HEK293 (cell line): ENCODE measurements at regions not wholly inside any gene's neighbourhood (a gene's known extent, or its start where the extent isn't known, plus 50 kb on each side); places are given as distances from the start of the nearest gene placed in this dataset.

Experiments used
- CTCF ChIA-PET: fragments of 350-600 bp; formaldehyde crosslinking; extraction: SDS; loops from one replicate; lab custom pipeline; 2021; ENCODE audit warnings: antibody characterized with exemption; lab: Yijun Ruan, JAX
- POLR2A ChIA-PET: fragments of 300-600 bp; formaldehyde crosslinking; extraction: SDS; loops from one replicate; lab custom pipeline; 2020; ENCODE audit warnings: antibody characterized with exemption, inconsistent platforms; lab: Yijun Ruan, JAX
- H3K27ac ChIP-seq: fragments of 200-500 bp; sonication (Bioruptor generic); 2 replicates; pipeline ENCODE4 v1.5.1; 2014; ENCODE audit warnings: low read depth, low read length, control low read depth, inconsistent platforms; ENCODE audit errors: extremely low read depth
- H3K36me3 ChIP-seq, 2 experiments: fragments of 200-500 bp in 1 of 2; sonication (Bioruptor generic) in 1 of 2; 1 replicate in 1 of 2; 2 replicates in 1 of 2; pipeline ENCODE4 v1.5.1; 2014 to 2017; ENCODE audit warnings: inconsistent platforms in 2 of 2, low read length in 2 of 2; ENCODE audit not compliant: control insufficient read depth in 2 of 2, insufficient read depth in 1 of 2
- H3K4me1 ChIP-seq: fragments of 200-500 bp; sonication (Bioruptor generic); 2 replicates; pipeline ENCODE4 v1.5.1; 2014; ENCODE audit warnings: mild to moderate bottlenecking, low read length, inconsistent platforms; ENCODE audit not compliant: control insufficient read depth, insufficient read depth
- H3K4me3 ChIP-seq: 2 replicates; pipeline ENCODE4 v1.5.1; 2011; ENCODE audit warnings: low read depth, mild to moderate bottlenecking, control low read depth, low read length, moderate library complexity
- H3K9me3 ChIP-seq: fragments of 200-500 bp; sonication (Bioruptor generic); 2 replicates; pipeline ENCODE4 v1.5.1; 2014; ENCODE audit warnings: low read depth, low read length, inconsistent platforms; ENCODE audit not compliant: control insufficient read depth, insufficient read depth
- BCL6B ChIP-seq: fragments of 450-650 bp; formaldehyde crosslinking; IDR thresholded peaks from 2 replicates; pipeline ENCODE4 v1.5.1; 2017; ENCODE audit warnings: missing biosample characterization, missing genetic modification characterization
- KLF1 ChIP-seq: fragments of 450-650 bp; formaldehyde crosslinking; IDR thresholded peaks from 2 replicates; pipeline ENCODE4 v1.5.1; 2016; ENCODE audit warnings: missing biosample characterization, missing genetic modification characterization
- KLF7 ChIP-seq: fragments of 450-650 bp; formaldehyde crosslinking; IDR thresholded peaks from 2 replicates; pipeline ENCODE4 v1.5.1; 2016; ENCODE audit warnings: missing biosample characterization, missing genetic modification characterization, borderline replicate concordance
- PRDM6 ChIP-seq: fragments of 450-650 bp; formaldehyde crosslinking; IDR thresholded peaks from 2 replicates; pipeline ENCODE4 v1.5.1; 2017; ENCODE audit warnings: missing biosample characterization, missing genetic modification characterization
- SCRT1 ChIP-seq: fragments of 450-650 bp; formaldehyde crosslinking; IDR thresholded peaks from 2 replicates; pipeline ENCODE4 v1.5.1; 2016; ENCODE audit warnings: missing biosample characterization, missing genetic modification characterization, borderline replicate concordance
- YY2 ChIP-seq: fragments of 450-650 bp; formaldehyde crosslinking; IDR thresholded peaks from 2 replicates; pipeline ENCODE4 v1.5.1; 2016; ENCODE audit warnings: missing biosample characterization, missing genetic modification characterization
- ZBTB1 ChIP-seq: fragments of 450-650 bp; formaldehyde crosslinking; IDR thresholded peaks from 2 replicates; pipeline ENCODE4 v1.5.1; 2016; ENCODE audit warnings: missing biosample characterization, missing genetic modification characterization
- ZBTB17 ChIP-seq: fragments of 450-650 bp; formaldehyde crosslinking; IDR thresholded peaks from 2 replicates; pipeline ENCODE4 v1.5.1; 2016; ENCODE audit warnings: missing biosample characterization, missing genetic modification characterization
- ZBTB44 ChIP-seq: fragments of 450-650 bp; IDR thresholded peaks from 2 replicates; pipeline ENCODE4 v1.5.1; 2018; ENCODE audit warnings: missing biosample characterization, mild to moderate bottlenecking, missing genetic modification characterization
- ZNF10 ChIP-seq: fragments of 450-650 bp; formaldehyde crosslinking; IDR thresholded peaks from 2 replicates; pipeline ENCODE4 v1.5.1; 2017; ENCODE audit warnings: missing biosample characterization, missing genetic modification characterization
- ZNF157 ChIP-seq: fragments of 450-650 bp; formaldehyde crosslinking; IDR thresholded peaks from 2 replicates; pipeline ENCODE4 v1.5.1; 2016; ENCODE audit warnings: missing biosample characterization, missing genetic modification characterization
- ZNF221 ChIP-seq: fragments of 450-650 bp; formaldehyde crosslinking; IDR thresholded peaks from 2 replicates; pipeline ENCODE4 v1.5.1; 2017; ENCODE audit warnings: missing biosample characterization, missing genetic modification characterization, borderline replicate concordance
- ZNF223 ChIP-seq: fragments of 450-650 bp; formaldehyde crosslinking; IDR thresholded peaks from 2 replicates; pipeline ENCODE4 v1.5.1; 2016; ENCODE audit warnings: missing biosample characterization, missing genetic modification characterization
- ZNF248 ChIP-seq: fragments of 450-650 bp; formaldehyde crosslinking; IDR thresholded peaks from 2 replicates; pipeline ENCODE4 v1.5.1; 2017; ENCODE audit warnings: missing biosample characterization, missing genetic modification characterization
- ZNF280D ChIP-seq: fragments of 450-650 bp; formaldehyde crosslinking; IDR thresholded peaks from 2 replicates; pipeline ENCODE4 v1.5.1; 2016; ENCODE audit warnings: missing biosample characterization, missing genetic modification characterization
- ZNF354C ChIP-seq: fragments of 450-650 bp; formaldehyde crosslinking; IDR thresholded peaks from 2 replicates; pipeline ENCODE4 v1.5.1; 2016; ENCODE audit warnings: missing biosample characterization, missing genetic modification characterization, low read depth, borderline replicate concordance
- ZNF488 ChIP-seq: fragments of 450-650 bp; formaldehyde crosslinking; IDR thresholded peaks from 2 replicates; pipeline ENCODE4 v1.5.1; 2016; ENCODE audit warnings: missing biosample characterization, missing genetic modification characterization
- ZNF580 ChIP-seq: fragments of 450-650 bp; formaldehyde crosslinking; IDR thresholded peaks from 2 replicates; pipeline ENCODE4 v1.5.1; 2016; ENCODE audit warnings: missing biosample characterization, missing genetic modification characterization
- ZNF585B ChIP-seq: fragments of 450-650 bp; formaldehyde crosslinking; IDR thresholded peaks from 2 replicates; pipeline ENCODE4 v1.5.1; 2016; ENCODE audit warnings: missing biosample characterization, missing genetic modification characterization
- ZNF76 ChIP-seq: fragments of 450-650 bp; formaldehyde crosslinking; IDR thresholded peaks from 2 replicates; pipeline ENCODE4; 2016; ENCODE audit warnings: low read depth, missing biosample characterization, missing genetic modification characterization, borderline replicate concordance
- ZNF791 ChIP-seq: fragments of 450-650 bp; formaldehyde crosslinking; IDR thresholded peaks from 2 replicates; pipeline ENCODE4 v1.5.1; 2016; ENCODE audit warnings: missing biosample characterization, missing genetic modification characterization
- ZNF843 ChIP-seq: fragments of 450-650 bp; formaldehyde crosslinking; IDR thresholded peaks from 2 replicates; pipeline ENCODE4 v1.5.1; 2016; ENCODE audit warnings: missing biosample characterization, missing genetic modification characterization

GRCh38 chr5:61680247-61680646 is 348.2 kb downstream of the ZSWIM6 start:
- ChIA-PET POLR2A (no interaction called here), CTCF (interaction anchor here (0.7 to 1.4 kb wide), 4 partner anchors 11 to 88 kb away, joined by 3 to 4 read pairs (median 3); no protein-coding TSS in a partner anchor)
- no peaks in the 10 kb centered on the region for H3K36me3 ChIP-seq
- H3K4me3 ChIP-seq = no peak overlapping the region
- H3K4me1 ChIP-seq = no peaks in the 10 kb centered on the region
- no peaks in the 10 kb centered on the region for H3K9me3 ChIP-seq
- TF ChIP-seq KLF1 (tag by site-specific recombination) (no peak), PRDM6 (no peak), ZNF488 (tag by site-specific recombination) (no peak), ZNF10 (tag by site-specific recombination) (no peak), ZNF791 (no peak), SCRT1 (no peak), ZBTB1 (tag by site-specific recombination) (no peak), ZNF280D (tag by site-specific recombination) (no peak), ZNF585B (tag by site-specific recombination) (no peak), ZNF76 (tag by site-specific recombination) (no peak)
- no peak overlapping the region for H3K27ac ChIP-seq

GRCh38 chr5:61683148-61683547 is 351.1 kb downstream of the ZSWIM6 start:
- Histone ChIP-seq H3K27ac (no peak overlapping the region), H3K9me3 (no peaks in the 10 kb centered on the region), H3K4me3 (no peak overlapping the region), H3K36me3 (no peaks in the 10 kb centered on the region), H3K4me1 (peaks cover 5% of the 10 kb centered on the region; the same call in 1 of the 2 replicates)
- ChIA-PET POLR2A (no interaction called here), CTCF (interaction anchor here (1.4 kb wide), 1 partner anchor 24 kb away, joined by 5 read pairs; no protein-coding TSS in a partner anchor)
- TF ChIP-seq ZNF580 = no peak
- no peak for TF ChIP-seq PRDM6

- no peak overlapping the region for H3K27ac ChIP-seq
- no peak overlapping the region for H3K4me3 ChIP-seq
- POLR2A ChIA-PET = no interaction called here
- TF ChIP-seq ZNF354C (no peak), BCL6B (tag by site-specific recombination) (no peak), ZNF157 (tag by site-specific recombination) (no peak), ZNF221 (tag by site-specific recombination) (no peak), ZBTB44 (no peak), ZBTB17 (tag by site-specific recombination) (no peak), ZNF248 (tag by site-specific recombination) (no peak), KLF7 (no peak), YY2 (tag by site-specific recombination) (no peak), ZNF223 (tag by site-specific recombination) (no peak), ZNF843 (tag by site-specific recombination) (no peak)
- peaks cover 5% of the 10 kb centered on the region; the same call in 1 of the 2 replicates for H3K4me1 ChIP-seq
- H3K36me3 ChIP-seq = no peaks in the 10 kb centered on the region
- no peaks in the 10 kb centered on the region for H3K9me3 ChIP-seq
- CTCF ChIA-PET = no interaction called here
Measured at GRCh38 chr5:61683926-61684325, 351.9 kb downstream of the ZSWIM6 start.
